G401.6 (cell line): ENCODE measurements at regions not wholly inside any gene's neighbourhood (a gene's known extent, or its start where the extent isn't known, plus 50 kb on each side); places are given as distances from the start of the nearest gene placed in this dataset.

ENCODE experiments used
- FAIRE-seq: peaks from 2 replicates; lab custom pipeline; 2012; peaks lifted over from hg19 to GRCh38; lab: Jason Lieb, UNC

DNA sequence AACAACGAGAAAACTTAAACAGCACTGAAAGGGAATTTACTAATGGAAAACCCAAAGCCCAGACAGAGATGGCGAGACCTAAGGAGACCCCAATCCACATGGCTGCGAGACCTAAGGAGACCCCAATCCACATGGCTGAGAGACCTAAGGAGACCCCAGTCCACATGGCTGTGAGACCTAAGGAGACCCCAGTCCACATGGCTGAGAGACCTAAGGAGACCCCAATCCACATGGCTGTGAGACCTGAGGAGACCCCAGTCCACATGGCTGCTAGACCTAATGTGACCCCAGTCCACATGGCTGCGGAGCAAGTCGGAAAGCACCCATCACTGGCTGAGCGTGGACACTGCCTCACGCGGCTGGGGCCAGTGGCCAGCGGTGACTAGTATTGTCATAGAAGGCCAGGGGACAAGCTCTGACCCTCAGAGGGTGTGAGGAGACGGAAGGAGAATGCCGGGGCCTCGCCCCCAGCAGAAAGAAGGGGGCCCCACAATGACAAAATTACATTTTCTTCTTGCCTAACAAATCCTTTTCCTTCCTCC, 241.8 kb downstream of the C16orf95 start:
- no peak for FAIRE-seq

DNA sequence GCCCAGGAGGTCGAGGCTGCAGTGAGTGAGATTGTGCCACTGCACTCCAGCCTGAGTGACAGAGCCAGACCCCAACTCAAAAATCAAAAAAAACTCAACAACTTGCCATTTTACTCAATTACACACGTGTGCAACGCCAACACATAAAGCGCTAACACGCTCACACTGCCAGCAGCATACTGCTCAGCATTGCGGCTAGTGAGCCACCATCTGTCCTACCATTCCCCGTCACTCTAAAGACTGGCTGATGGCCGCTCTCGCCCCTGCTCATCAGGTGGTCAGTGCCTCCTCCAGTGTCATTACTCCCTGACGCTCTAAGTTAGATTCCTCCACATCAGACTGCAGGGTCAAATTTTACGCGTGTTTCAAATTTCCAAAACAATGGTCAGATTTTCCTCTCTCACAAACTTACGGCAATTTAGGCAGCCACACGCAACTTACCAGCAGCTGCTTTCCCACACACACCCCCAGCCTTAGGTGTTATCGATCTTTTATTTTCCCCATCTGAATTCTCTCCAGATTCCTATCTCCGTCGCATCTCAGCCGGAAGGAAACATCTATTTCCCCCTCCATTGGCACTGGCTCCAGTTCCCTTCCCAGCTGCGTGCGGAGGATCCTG, 240.8 kb downstream of the C16orf95 start:
- no peak for FAIRE-seq

DNA sequence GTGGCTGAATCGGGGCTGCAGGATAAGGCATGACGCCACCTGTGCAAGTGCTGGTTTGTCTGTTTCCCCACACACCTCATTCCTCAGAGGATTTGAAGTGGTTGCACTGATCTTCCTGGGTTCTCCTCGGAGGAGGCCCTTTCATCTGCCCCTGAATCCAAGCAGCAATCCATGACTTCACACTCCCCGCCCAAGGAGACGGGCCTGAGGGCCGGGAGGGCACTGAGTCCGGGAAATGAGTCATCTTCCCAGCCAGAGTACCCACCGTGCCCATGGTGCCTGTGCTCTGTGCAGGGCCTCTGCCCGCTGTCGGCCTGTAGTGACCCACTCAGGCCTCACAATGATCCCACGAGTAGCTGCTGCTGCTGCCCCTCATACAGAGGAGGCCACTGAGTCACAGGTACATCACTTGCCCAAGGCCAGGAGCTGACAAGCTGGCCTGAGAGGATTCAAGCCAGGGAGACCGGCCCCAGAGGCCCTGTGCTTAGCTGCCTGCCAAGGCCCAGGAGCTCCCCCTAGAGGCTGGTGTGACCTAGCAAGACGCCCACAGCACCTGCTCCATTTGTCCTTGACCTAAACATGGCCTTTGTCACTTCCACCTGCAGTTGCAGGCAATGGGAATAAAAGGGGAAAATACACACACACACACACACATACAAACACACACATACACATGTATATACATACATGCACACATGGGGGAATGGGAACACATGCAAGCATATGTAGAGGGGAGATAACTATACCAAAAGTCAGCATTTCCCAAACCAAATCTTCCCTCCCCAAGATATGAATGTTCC, 240.0 kb downstream of the C16orf95 start:
- no peak for FAIRE-seq

DNA sequence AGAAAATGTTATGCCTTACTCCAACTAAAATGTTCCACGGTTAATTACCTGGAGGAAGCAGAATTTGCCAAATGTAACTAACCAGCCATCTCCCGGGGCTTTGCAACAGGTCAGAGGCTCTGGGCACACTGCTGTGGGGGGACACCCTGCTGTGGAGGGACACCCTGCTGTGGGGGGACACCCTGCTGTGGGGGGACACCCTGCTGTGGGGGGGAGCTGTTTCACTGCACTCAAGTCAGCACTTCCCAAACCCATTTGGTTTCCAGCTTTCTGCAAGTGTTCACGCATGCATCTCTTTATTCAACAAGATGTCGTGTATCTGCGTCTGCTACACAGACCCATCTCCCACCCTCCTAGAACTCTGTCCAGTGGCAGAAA, 239.5 kb downstream of the C16orf95 start:
- no peak for FAIRE-seq

DNA sequence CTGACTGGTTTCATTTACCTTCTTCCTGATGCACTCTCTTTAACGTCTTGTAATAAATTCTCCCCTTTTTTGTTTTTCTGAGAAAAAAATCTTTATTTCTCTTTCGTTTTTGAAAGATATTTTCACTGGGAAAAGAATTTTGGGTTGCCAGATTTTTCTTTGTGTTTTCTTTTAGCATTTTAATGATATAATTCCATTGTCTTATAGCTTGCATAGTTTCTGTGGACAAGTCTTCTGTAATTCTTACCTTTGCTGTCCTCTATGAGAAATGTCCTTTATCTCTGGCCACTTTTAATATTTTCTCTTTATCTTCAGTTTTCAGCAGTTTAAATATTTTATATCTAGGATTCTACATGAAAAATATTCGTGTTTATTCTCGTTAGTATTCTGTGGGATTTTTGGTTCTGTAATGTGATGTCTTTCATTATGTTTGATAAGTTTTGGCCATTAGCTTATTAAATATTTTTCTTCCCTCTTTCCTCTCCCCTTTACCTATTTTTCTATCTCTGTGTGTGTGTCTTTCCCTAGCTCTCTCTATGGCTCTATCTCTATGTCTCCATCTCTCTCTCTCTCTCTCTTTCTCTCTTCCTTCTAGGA, 236.5 kb downstream of the C16orf95 start:
- FAIRE-seq: no peak

DNA sequence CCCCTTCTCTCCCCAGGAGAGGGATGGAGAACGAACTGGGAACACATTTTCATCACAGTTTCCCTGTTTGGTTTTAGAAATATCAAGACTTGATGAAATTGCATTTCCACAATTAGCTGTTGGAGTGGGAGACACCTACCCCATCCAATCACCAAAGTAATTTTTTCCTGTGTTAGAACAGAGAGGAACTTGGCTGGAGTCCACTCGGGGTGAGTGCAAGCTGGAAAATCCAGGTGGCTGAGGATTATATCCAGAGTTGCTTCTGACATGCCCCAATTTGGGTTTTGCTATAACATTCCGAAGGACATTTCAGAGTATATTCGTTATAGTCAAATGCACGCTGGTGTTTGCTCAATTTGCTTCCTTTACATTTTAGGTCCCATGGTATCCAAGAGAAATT, 231.8 kb downstream of the C16orf95 start:
- no peak for FAIRE-seq

DNA sequence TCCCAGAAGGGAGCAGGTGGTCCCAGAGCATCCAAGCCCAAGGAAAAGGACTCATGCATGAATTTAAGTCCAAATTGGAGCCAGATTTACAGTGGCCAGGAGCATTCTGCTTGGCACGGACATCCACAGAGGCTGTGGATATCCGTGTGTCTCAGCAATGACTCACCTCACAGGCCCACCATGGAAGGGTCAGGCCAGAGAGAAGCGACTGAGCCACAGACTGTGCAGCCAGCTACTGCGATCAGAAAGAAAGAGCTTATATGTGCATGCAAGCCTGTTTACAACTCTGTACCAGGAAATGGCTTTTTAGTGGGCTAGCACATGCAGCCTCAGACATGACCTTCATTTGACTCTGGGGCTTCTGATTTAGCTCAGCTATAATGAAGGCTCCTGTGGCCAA, 231.0 kb downstream of the C16orf95 start:
- no peak for FAIRE-seq

DNA sequence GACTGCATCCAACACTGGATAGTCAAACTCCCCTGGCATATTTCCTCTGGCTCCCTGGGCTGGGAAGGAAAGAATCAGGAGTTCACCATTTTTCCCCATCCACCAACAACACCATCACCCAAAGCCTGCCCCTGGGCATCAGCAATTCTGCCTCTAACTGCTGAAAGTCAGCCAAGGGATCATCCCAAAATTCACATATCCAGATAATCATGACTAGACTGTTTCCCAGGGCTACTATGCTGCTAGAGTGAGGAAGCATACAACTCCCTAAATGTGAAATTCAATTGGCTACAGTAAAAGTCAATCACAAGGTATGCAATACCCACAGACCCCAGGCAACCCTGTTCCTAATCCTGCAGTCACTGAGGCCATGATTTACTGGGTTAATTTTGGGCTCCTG, 230.6 kb downstream of the C16orf95 start:
- no peak for FAIRE-seq

DNA sequence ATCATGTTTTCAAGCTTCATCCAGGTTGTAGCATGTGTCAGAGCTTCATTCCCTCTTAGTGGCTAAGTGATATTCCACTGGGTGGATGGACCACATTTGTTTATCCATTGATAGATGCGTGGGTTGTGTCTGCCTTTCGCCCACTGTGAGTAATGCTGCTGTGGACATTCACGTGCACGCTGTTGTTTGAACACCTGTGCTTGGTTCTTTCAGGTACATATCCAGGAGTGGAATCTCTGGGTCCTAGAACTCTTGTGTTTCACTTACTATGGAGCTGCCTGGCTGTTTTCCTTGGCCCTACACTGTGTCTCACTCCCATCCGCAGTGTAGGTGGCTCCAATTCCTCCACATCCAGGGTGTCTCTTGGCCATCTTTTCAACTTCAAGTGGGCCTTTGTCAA, 224.2 kb downstream of the C16orf95 start:
- no peak for FAIRE-seq

DNA sequence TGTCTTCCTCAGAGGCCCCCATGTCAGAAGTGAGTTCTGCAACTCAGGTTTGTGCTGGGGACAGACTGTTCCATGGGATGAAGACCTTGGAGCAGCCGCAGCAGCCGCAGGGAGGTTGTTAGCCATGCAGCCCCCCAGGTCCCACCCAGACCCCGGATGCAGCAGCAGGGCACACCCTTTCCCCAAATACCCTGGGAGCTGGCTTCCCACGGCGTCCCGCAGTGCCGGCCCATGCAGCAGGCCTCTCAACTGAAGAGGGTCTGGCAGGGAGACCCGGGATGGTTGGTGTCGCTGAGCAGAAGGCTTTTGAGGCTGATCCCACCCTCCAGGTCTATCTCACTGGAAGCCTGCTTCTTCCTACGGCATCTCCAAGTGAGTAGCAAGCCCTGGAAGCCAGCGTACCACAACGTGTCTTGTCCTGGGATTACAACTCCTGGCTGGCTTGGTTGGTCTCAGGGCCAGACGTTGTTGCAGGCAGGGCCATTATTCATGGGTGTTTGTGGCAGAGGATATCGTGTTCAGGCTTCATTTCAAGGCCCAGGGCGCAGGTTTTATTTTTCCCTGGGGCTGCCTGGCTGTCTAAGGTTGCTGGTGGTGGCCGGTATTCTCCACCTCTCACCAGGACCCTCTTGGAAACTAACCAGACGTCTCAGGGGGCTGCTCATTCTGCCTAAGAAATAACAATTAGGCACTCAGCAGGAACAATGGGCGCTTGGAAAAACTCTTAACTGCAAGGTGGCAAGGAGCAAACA, 223.2 kb downstream of the C16orf95 start:
- FAIRE-seq: no peak

DNA sequence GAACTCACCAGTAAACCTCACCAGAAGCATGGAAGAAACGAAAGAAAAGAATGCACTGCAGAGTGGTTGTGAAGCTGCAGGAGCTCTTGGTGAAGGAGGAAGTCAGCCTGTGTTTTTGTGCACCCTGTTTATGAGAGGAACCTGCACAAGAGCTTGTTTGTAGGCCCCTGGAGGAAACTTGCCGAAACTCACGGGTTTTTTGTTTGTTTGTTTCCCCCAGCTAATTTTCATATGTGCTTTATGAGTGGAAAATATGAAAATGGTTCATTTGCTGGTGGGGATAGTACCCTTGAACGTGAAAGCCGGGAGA, 222.7 kb downstream of the C16orf95 start:
- no peak for FAIRE-seq

DNA sequence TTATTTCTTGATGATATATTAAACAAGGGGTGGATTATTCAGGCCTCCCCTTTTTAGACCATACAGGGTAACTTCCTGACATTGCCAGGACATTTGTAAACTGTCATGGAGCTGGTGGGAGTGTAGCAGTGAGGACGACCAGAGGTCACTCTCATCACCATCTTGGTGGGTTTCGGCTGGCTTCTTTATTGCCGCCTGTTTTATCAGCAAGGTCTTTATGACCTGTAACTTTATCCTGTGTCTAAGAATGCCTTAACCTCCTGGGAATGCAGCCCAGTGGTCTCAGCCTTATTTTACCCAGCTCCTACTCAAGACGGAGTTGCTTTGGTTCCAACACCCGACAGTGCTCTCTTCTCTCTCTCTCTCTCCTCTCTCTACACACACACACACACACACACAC, 221.9 kb downstream of the C16orf95 start:
- FAIRE-seq: no peak

DNA sequence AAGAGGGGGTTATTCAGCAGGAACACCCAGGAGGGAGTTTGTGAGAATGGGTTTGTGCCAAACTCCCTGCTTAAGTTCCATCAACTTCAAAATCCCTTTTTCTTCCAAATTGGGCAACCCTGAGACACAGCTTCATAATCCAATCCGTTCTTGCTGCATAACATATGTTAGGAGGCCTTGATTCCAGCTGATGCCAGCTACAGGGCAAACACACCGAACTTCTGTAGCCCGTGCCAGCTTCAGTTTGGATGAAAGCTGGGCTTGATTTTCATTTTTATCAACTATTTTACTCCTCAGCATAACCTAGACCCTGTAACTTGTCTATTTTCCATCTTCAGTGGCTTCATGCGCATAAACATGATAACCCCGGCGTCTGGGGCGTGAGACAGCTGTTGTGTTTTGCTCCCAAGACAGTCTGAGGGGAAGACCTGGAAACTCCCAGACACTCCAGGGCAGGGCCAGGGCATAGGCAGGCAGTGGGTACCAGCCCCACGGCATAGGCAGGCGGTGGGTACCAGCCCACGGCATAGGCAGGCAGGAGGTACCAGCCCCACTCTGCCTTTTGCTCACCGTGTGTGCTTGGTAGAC, 220.4 kb downstream of the C16orf95 start:
- no peak for FAIRE-seq

DNA sequence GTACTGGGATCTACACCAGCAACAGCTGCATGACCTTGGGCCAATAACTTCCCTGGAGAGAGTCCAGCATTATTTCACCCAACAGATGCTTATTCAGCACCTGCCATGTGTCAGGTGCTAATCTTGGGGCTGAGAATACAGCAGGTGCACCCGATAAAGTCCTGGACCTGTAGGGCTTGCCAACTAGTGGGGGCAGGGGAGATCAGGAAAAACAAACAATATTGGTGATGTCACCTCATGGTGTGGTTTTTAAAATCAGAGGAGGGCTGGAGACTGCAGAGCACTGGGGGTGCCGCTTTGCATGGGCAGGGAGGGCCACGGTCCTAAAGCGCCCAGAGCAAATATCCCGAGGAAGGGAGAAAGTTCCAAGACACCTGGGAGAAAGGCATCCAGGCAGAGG, 218.8 kb downstream of the C16orf95 start:
- no peak for FAIRE-seq

DNA sequence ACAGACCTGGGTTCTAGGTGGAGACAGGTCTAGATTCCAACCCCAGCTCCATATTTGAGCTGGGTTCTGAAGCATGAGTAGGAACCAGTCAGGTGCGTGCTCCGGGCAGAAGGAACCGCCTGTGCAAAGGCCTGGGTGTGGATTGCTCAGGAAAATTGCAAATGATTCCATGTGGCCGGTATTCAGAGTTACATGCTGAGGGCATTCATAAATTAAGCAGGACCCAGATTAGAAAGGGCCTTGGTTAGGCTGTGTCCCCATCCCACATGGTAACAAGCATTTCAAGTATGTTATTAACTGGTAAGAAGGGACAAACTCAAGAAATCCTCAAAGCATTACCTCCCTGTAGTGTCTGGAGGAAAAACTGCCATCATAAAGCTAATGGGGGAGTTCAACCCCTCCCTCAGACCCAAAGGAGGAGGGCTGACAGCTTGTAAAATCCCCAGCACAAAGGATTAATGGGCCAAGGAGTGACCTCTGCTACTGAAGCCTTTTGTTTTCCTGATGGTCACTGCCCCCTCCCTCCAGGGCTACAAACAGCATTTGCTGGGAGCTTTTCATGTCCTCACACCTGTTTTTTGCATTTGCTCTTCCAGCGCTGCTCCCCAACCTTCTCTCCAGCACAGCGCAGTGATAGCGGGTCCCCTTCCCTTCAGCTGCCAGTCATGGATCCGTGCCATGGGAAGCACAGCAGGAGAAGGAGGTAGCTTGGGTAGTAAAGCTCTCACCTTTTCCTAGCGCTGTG, 218.0 kb downstream of the C16orf95 start:
- FAIRE-seq: no peak

DNA sequence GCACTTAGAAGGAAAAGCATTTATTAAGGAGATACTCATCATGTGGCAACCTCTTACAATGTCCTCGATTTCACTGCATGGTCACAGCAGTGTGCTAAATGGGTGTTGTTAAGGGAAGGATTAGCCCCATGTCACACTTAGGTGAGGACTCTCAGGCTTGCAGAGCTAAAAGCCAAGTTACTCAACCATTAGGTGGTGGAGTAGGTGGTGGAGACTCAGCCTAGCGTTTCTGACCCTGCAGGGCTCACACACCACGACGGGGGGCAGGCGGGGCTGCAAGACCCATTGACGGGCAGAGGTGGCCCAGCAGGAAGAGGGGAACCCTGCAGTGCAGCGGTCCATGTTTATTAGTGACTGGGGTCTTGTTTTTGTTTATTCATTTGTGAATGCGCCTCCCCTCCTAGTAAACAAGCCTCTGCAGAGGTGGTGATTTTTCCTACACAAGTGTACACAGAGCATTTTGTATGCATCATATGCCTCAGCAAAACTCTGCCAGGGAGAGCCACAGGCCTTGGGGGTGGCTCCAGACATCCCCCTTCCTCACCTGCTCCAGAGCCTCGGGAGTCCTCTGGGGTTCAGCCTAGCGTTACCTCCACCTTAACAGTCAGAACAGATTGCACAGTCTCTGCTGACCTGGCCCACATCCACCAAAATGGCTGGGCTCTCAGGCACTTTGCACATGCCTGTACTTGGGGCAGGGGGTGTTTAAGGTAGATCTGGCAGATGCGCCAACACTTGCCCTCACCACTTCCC, 216.7 kb downstream of the C16orf95 start:
- no peak for FAIRE-seq

DNA sequence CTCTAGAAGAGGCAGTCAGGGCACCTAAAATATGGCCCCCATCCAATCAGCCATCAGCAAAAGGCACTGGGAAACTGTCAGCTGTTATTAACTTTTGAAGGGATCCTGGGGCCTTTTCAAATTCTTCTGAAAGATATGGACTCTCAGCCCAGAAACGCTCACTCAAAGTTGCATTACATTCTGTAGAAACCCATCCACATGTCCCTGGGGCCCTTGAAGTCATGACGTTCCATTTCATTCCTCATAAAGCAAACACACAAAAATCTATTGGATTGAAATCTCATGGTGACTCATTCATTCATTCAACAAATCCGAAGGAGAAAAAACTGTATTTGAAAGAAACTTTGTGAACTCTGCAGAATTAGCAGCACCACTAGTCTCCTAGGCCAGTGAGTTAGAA, 215.3 kb downstream of the C16orf95 start:
- FAIRE-seq: no peak

DNA sequence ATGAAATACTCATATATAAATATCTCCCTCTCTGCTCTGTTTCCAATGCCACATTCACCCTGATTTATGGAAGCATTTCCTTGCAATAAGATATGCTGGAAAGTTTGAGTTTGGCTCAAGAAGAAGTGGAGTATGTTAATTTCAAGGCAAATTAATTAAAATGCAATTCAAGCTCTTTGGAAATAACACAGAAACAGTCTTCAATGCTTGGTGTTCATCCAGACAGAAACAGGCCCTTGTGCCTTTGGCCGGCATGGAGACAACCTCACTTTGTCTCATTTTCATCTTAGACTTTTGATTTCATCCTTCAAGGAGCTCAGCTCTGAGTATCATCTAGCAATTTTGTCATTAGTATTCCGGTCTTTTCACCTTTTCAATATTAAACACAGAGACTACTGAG, 210.0 kb downstream of the C16orf95 start:
- no peak for FAIRE-seq

DNA sequence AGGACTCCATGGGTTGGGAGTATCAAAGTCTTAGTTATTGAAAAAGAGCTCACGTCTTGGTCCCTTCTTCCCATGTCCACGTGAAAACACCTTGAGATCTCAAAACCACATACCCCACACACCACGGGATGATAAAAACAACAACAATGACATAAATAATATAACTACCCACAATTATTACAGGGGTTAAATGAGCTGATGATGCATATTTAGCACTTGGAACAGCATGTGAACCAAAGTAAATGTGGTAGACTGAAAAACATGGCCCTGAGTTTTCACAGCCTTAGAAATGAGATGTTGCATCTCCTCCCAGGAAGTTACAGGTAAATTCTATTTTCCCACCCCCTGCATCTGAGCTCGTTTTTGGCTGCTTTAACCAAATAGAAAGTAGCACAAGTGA, 208.9 kb downstream of the C16orf95 start:
- FAIRE-seq: no peak

DNA sequence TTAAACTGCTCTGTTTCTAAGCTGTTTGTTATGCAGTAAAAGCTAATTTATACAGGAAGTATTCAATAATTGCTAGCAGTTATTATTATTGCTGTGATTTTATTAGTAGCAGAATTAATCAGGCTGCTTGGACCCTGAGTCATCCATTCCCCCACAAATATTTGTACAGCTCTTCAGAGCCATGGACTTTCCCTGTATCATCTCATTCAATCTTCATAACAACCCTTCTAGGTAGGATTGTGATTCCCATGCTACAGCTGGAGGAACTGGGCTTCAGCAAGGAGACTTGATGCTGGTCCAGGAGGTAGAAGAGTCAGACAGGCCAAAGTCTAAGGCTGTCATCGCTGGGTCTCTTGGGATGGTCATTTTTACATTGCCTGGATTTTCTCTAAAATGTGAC, 208.3 kb downstream of the C16orf95 start:
- FAIRE-seq: no peak

DNA sequence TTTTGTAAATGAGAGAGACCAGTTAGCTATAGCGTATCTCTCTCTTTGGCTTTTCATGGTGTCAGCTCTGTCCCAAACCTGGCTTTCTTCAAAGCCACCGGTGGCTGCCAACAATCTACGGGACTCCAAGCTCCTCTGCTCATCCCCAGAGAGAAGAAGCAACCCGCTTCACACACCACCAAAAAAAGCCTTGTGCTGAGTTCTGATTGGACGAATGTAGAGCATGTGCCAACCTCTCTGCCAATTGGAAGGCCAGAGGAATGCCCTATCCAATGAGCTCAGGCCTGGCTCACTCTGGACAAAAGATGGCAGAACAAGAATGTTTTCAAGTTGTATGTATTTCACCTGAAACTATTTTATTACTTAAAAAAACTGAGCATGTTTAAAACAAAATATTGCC, 202.4 kb downstream of the C16orf95 start:
- no peak for FAIRE-seq
